GM12873 (cell line): ENCODE measurements at regions not wholly inside any gene's neighbourhood (a gene's known extent, or its start where the extent isn't known, plus 50 kb on each side); places are given as distances from the start of the nearest gene placed in this dataset.

Source experiments
- CTCF ChIP-seq: IDR thresholded peaks from 2 replicates; pipeline ENCODE4 v1.5.1; 2012; ENCODE audit warnings: low read depth, mild to moderate bottlenecking, moderate library complexity, low read length, control low read depth; ENCODE audit not compliant: insufficient read depth; ENCODE audit errors: missing control alignments

DNA sequence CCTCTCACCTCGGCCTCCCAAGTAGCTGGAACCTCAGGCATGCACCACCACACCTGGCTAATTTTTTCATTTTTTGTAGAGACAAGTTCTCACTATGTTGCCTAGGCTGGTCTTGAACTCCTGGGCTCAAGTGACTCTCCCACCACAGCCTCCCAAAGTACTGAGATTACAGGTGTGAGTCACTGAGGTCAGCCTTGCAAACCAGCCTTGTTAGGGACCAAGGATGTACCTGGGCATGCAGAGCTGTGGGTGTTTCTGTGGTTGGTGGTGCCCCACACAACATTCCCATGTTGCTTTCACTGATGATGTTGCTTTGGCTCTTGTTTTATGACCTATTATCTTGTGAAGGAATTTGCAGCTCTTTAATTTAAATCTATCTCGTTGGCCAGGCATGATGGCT lies 54.8 kb downstream of the OTUD1 start:
- TF ChIP-seq CTCF, result no peak

GRCh38 chr10:23496727-23497126 lies 57.9 kb downstream of the OTUD1 start:
- no peak for TF ChIP-seq CTCF

- TF ChIP-seq CTCF, result no peak
Observed at GRCh38 chr10:23499372-23500132, 60.7 kb downstream of the OTUD1 start.

DNA sequence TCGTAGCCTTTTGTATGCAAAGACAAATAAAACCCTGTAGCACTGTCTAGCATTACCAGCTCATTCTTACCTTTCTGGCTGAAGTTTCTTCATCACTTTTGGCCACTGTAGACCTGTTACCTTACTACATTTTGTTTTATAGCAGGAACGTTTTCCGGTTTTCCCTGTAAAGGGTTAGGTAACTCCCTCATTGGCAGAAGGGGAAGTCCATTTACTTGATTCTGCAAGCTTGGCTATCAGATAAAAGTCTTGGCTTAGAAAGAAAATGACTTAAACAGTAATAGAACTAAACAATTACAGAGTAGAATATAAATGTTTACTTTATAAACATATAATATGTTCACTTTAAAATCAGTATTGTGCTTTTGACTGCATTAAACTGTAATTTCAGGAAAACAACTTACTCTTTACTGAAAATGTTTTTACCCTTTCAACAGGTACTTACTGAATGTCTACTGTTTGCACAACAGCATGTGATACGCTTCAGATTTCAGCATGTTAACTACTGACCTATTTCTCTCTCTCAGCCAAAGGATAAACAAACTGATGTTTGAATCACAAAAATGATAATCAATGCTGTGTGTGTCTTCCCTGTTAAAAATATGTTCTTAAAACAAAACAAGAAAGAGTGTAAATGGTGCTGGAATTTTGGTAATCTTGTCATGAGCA lies 67.1 kb downstream of the OTUD1 start:
- no peak for TF ChIP-seq CTCF

- no peak for TF ChIP-seq CTCF
Observed at GRCh38 chr10:23512355-23513058, 73.6 kb downstream of the OTUD1 start.

- no peak for TF ChIP-seq CTCF
Observed at GRCh38 chr10:23514321-23514720, 75.4 kb downstream of the OTUD1 start.

GRCh38 chr10:23516530-23516929 lies 77.7 kb downstream of the OTUD1 start:
- TF ChIP-seq CTCF, result peak; percentile 37
